ENCODE measurements at regions not wholly inside any gene's neighbourhood (a gene's known extent, or its start where the extent isn't known, plus 50 kb on each side); places are given as distances from the start of the nearest gene placed in this dataset.
"Not testable (repeated sequence)": the region's sequence is repeated elsewhere in the genome, so short reads cannot be mapped to it uniquely, and the experiment has no call there.

GRCh38 chr13:71214357-71214756 is 652.6 kb downstream of the DACH1 start:
- Histone ChIP-seq H3K4me3 (no peak overlapping the region), H3K4me1 (peaks cover 0 to 4% of the 10 kb centered on the region in 2 donors), H3K36me3 (no peaks in the 10 kb centered on the region), H3K9me3 (no peaks in the 10 kb centered on the region), H3K27me3 (no peaks in the 10 kb centered on the region), H3K27ac (no peak overlapping the region)
- no peak for TF ChIP-seq CTCF (IDR thresholded peaks at IDR 0.05)
- intact Hi-C loops (cut with DNase I): no loop called here
- no peak for DNase-seq (ENCODE audit: low spot score in 2 of 2)

- intact Hi-C loops (cut with DNase I): no loop called here
- H3K27ac ChIP-seq: no peak overlapping the region
- peaks cover 0 to 4% of the 10 kb centered on the region in 2 donors for H3K4me1 ChIP-seq
- H3K36me3 ChIP-seq: no peaks in the 10 kb centered on the region
- DNase-seq (ENCODE audit: low spot score in 2 of 2): no peak
- no peaks in the 10 kb centered on the region for H3K27me3 ChIP-seq
- no peak overlapping the region for H3K4me3 ChIP-seq
- H3K9me3 ChIP-seq: no peaks in the 10 kb centered on the region
- no peak for TF ChIP-seq CTCF (IDR thresholded peaks at IDR 0.05)
Measured at GRCh38 chr13:71213252-71213821, 653.7 kb downstream of the DACH1 start.

GRCh38 chr13:71210861-71211260 is 656.1 kb downstream of the DACH1 start:
- Histone ChIP-seq H3K36me3 (no peaks in the 10 kb centered on the region), H3K9me3 (no peaks in the 10 kb centered on the region), H3K4me3 (no peak overlapping the region), H3K27me3 (no peaks in the 10 kb centered on the region), H3K4me1 (peaks cover 0 to 4% of the 10 kb centered on the region in 2 donors), H3K27ac (no peak overlapping the region)
- intact Hi-C loops (cut with DNase I): no loop called here
- DNase-seq (ENCODE audit: low spot score in 2 of 2): no peak
- TF ChIP-seq CTCF (IDR thresholded peaks at IDR 0.05): no peak

- TF ChIP-seq CTCF (IDR thresholded peaks at IDR 0.05): no peak
- peaks cover 0 to 4% of the 10 kb centered on the region in 2 donors for H3K4me1 ChIP-seq
- H3K36me3 ChIP-seq: no peaks in the 10 kb centered on the region
- no peaks in the 10 kb centered on the region for H3K9me3 ChIP-seq
- no peak for DNase-seq (ENCODE audit: low spot score in 2 of 2)
- intact Hi-C loops (cut with DNase I): no loop called here
- no peaks in the 10 kb centered on the region for H3K27me3 ChIP-seq
- no peak overlapping the region for H3K4me3 ChIP-seq
- no peak overlapping the region for H3K27ac ChIP-seq
Measured at GRCh38 chr13:71209217-71209616, 657.8 kb downstream of the DACH1 start.

GRCh38 chr13:71184583-71184982 is 682.4 kb downstream of the DACH1 start:
- H3K27ac ChIP-seq; H3K9me3 ChIP-seq; DNase-seq (ENCODE audit: low spot score in 2 of 2); H3K4me1 ChIP-seq; intact Hi-C loops (cut with DNase I); H3K36me3 ChIP-seq; H3K27me3 ChIP-seq; H3K4me3 ChIP-seq: not testable (repeated sequence)

GRCh38 chr13:71183352-71183751 is 683.7 kb downstream of the DACH1 start:
- H3K4me3 ChIP-seq; H3K9me3 ChIP-seq; H3K27me3 ChIP-seq; intact Hi-C loops (cut with DNase I); H3K36me3 ChIP-seq; DNase-seq (ENCODE audit: low spot score in 2 of 2); H3K4me1 ChIP-seq; H3K27ac ChIP-seq: not testable (repeated sequence)

GRCh38 chr13:71171740-71172139 is 695.3 kb downstream of the DACH1 start:
- no peak for TF ChIP-seq CTCF (IDR thresholded peaks at IDR 0.05)
- no peaks in the 10 kb centered on the region for H3K27me3 ChIP-seq
- no peak for DNase-seq (ENCODE audit: low spot score in 2 of 2)
- H3K4me1 ChIP-seq: no peaks in the 10 kb centered on the region
- H3K4me3 ChIP-seq: no peak overlapping the region
- intact Hi-C loops (cut with DNase I): no loop called here
- H3K36me3 ChIP-seq: no peaks in the 10 kb centered on the region
- H3K27ac ChIP-seq: no peak overlapping the region
- H3K9me3 ChIP-seq: no peaks in the 10 kb centered on the region

All from ascending aorta (tissue), 2 donors.